ENCODE measurements at regions not wholly inside any gene's neighbourhood (a gene's known extent, or its start where the extent isn't known, plus 50 kb on each side); places are given as distances from the start of the nearest gene placed in this dataset.
"Not testable (repeated sequence)": the region's sequence is repeated elsewhere in the genome, so short reads cannot be mapped to it uniquely, and the experiment has no call there.

DNA sequence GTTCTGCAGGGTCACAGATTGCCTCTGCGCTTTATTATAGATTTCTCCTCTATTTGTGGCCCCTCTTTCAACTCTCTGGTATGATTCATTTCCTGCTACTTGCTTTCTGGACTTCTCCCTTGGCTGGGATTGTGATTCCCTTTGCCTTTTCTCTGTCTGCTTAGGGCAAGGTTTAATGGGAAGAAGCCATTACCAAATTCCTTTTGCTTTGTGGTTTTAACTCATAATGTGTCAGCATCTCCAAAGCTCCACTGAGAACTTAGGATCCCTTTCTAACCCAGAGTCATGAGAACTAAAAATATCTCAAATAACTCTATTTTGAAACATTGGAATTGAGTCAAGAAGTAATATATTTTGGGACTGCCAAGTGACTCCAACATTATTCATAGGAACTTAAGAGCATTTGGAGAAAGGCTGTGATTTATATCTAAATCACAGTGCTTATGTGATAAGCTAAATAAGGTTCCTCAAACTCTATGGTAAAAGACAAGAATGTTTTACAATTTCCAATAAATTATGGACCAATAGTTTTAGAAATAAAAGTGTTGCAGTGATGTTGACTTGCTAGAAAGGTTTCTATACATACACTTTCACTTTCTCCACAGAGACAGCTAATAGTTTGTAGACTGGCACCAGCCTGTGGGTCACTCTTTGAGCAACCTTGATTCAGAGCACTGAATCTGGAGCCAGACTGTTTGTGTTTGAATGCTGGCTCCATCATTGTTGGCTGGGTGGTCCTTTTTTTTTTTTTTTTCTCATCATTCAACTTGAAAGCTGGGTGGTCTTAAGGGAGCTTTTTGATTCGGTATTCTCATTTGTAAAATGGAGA, 93.9 kb downstream of the DACT1 start:
- no peak for DNase-seq

DNA sequence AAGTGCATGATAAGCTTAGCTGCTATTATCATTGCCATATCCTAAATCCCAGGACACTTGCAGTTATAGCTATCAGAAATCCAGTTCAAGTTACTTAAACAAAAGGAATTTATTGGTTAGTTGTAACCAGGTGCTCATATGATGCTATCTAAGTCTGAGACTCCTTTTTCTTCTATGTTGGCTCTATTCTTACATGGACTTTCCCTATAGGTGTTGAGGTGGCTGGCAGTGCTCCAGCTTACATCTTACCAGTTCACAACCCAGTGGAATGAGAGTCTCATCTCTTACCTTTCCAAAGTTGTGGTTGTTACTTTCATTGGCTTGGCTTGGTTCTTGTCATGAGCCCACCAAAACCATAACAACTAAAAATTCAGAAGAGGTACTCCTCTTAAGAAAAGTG, 94.6 kb downstream of the DACT1 start:
- DNase-seq: no peak

DNA sequence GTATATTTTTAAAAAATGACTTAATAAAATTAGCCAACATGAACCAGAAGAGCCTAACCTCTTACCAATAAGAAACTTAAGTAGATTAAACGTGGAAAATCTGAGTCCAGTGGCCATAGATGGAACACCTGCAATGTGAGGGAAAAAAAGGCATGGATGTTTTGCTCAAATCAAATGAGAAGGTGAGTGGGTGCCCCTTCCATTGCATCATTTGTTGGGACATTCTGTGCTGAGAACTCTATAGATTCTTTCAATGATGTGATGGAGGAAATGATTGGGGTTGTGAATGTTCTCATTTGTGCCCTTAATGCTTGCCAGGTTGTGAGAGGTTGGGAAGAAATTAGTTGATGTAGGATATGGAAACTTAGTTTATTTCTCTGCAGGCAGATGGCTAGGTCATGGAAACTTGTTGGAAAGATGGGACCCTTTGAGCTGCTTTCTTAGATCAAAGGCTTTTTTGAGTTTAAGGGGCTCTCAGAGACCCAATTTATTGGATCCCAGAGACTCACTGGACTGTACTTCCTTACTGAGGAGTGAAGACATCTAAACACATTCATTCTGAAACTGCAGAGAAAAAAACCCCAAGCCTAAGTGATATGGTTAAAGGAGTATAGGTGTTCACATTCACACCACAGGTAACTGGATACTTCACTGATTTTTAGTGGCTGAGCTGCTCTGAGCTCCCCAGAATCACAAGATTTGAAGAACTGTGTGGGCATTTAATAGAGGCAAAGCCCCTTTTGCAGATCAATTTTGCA, 95.9 kb downstream of the DACT1 start:
- no peak for DNase-seq

DNA sequence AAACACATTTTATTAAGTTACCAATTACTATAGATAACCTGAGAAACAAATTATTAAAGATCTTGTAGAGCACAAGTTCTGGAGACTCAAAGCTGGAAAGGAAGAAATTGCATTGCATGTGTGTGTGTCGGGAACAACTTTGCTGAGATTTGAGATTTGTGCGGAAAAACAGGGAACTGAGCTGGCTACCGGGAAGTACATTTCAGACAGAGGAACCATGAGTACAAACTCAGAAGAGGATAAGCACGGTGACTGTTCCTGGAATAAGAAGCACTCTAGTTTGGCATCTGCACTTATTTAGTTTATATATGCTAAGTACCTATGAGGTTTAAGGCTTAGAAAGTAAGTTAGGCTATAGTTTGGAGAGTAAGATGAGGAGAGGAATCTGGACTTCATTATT, 97.8 kb downstream of the DACT1 start:
- DNase-seq: no peak

DNA sequence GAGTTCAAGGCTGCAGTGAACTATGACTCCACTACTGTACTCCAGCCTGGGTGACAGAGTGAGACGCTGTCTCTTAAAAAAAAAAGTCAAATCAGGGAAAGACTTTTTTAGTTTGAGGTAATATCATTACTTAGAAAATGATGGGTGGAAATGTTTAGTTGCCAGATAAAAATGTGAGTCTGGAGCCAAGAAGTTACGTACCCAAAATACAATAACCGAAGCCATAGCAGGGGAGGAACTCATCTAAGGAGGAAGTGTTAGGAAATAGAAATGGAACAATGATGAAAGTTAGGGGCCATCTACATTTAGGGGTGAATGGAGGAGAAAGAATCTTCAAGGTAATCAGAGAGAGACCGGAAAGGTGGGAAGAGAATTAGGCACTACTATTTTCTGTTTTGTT, 98.8 kb downstream of the DACT1 start:
- no peak for DNase-seq

DNA sequence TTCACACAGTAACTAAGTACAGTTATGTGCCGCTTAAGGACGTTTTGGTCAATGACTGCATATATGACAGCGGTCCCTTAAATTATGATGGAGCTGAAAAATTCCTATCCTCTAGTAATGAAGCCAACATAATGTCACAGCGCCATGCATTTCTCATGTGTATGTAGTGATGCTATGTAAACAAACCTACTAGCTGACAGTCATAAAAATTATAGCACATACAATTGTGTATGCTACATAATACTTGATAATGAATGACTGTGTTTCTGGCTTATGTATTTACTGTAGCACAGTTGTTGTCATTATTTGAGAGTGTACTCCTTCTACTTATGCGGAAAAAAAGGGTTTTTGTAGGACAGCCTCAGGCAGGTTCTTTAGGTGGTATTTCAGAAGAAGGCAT, 99.7 kb downstream of the DACT1 start:
- DNase-seq: no peak

DNA sequence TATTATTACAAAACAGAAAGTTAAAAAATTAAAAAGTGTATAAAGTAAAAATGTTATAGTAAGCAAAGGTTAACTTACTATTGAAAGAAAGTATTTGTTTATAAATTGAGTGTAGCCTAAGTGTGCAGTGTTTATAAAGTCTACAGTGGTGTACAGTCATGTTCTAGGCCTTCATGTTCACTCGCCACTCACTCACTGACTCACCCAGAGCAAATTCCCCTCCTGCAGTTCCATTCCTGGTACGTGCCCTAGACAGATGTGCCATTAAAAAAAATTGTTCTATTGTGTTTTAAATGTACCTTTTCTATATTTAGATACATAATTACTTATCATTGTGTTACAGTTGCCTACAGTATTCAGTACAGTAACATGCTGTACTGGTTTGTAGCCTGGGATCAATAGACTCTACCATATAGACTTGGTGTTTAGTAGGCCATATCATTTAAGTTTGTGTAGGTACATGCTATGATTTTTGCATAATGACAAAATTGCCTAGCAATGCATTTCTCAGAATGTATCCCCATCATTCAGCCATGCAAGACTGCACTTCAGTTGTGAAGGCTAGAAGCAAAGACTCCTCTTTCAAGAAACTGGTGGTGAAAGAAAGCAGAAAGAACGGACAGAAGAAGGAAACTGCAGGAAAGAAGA, 100.6 kb downstream of the DACT1 start:
- DNase-seq: no peak

DNA sequence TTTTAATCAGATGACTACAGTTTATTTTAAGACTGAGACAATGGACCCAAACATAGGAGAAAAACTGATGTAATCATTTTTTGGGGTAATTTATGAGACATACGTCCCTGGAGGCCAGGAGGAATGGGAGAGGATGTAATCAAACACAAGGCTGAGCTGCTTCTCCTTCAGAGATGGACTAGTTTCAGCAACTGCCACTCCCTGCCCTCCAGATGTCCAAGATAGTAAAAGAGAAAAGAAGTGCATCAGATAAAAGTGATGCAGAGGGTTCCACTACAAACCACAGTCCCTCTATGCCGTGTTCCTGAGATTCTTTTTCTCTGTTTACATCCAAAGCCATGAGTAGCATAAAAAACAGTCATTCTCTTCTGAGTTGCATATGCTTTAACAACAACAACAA, 101.1 kb downstream of the DACT1 start:
- no peak for DNase-seq

DNA sequence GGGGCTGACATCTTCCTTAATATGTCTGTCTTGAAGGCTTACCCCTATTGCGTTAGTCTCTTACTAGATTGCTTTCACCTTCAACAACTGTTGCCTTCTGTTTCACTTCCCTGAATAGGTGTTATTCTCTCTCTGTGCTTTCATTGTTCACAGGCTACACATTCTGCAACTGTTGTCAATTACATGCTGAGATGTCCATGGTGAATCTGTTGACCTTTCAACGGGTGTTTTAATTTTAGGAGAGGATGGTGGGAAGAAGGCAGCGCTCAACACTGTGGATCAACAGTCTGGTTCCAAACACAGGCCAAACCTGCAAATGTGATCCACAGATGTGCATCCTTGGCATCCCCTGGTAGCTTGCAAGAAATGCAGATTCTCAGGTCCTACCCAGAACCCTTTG, 101.9 kb downstream of the DACT1 start:
- DNase-seq: no peak

DNA sequence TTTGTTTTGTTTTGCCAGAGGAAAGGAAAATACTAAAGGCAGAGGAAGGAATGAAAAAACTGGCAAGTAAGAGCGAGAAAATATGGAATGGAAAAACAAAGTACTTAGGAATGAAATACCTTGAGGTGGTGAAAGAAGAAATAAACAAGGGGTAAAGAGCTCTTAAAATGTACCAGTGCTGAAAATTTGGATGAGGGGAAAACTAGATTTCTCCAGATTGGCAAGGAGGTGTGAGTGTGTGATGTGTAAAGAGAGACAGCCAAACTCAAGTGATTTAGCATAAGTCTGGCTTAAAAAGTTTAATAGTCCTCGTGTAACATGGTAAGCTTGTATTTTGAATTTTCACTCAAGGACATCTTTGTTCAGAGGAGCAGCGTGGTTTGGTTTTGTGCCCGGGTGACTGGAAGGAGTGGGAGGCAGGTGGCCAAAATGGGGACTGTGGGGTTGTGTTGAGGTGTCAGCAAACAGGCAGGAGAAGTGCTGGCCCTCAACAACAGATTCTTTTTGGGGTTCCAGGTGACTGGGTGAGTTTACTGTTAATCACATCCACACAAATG, 102.7 kb downstream of the DACT1 start:
- no peak for DNase-seq

DNA sequence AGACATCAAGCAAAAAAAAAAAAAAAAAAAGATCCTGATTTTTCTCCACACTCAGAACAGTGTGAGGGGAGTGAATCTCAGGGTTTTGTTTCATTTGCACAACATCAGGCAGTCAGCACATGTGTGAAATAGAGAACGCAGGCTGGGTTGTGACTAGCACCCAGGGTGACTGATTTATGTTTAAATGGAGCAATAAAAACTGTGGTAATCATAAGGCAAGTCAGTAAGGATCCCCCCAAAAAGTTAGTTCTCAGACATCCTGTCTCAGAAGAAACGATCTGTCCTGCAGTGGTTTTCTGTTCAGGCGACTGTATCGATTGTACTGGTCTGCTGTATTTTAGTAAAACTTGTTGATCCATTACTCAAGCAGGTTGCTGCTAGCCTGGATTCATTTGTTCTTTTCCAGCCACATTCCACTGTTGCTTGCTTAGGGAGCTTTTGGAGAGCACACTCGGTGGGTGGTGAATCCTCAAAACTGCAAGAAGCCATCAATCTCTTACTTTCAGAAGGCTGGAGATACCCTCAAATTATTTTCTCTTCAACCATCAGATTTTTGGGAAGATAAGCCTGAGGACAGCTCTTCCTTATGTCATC, 107.1 kb downstream of the DACT1 start:
- DNase-seq: no peak

DNA sequence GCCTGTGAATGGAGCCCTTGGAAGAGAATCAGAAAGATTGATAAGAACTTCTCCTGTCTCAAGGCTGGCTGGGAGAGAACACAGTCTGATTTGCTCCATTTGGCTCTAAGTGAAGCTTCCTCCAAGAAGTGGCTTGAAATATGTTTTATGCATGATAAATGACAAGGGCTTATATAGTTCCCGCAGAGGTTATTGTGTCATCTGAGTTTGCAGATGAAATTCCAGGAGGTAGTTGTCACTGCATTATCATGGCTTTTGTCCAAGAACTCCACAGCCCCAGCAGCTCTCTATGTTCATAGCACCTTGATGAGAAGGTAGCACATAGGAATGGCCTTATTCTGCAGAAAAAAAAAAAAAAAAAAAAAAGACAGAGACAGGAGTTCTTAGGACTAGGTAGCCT, 108.5 kb downstream of the DACT1 start:
- no peak for DNase-seq

DNA sequence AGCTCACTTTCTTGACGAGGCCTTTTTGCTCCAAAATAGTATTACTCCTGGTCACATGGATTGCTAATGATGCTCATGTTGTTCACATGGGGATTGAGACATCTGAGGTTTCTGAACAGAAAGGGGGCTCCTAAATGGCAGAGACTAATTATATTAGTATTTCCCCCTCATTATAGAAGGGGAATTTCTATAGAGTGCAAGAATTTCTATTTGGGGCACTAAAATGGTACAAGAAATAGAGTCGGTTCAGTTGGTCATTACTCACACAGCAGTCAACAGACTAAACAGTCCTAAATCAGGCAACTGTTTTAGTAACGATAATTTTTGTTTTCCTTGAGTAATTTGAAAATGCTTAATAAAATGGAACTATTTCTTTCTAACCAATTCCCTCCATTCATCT, 108.9 kb downstream of the DACT1 start:
- no peak for DNase-seq

DNA sequence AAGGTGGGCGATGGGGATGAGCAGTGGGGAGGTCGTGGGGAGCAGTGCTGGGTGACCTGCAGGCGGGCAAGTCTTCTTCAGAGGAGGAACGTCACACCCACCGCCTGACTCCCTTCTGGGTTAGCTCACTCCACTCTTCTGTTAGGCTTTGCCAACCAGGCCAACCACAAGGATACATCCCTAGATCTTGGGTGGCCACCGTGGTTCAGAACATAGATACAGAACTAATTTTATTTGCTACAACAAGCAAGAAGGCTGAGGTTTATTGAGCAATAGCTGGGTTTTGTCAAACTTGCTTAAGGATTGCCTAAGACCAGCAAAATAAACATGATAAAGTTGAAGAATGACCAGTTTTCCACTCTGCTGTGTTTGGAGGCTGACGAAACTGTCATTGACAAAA, 109.4 kb downstream of the DACT1 start:
- DNase-seq: no peak

DNA sequence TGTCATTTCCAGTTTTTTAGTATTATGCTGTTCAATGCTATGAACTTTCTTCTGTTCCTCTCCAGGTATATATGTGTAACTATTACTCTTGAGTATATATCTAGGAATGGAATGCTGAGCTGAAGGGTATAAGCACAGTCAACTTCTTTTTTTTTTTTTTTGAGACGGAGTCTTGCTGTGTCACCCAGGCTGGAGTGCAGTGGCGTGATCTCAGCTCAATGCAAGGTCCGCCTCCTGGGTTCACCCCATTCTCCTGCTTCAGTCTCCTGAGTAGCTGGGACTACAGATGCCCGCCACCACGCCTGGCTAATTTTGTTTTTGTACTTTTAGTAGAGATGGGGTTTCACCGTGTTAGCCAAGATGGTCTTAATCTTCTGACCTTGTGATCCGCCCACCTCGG, 110.5 kb downstream of the DACT1 start:
- not testable (repeated sequence) for DNase-seq

DNA sequence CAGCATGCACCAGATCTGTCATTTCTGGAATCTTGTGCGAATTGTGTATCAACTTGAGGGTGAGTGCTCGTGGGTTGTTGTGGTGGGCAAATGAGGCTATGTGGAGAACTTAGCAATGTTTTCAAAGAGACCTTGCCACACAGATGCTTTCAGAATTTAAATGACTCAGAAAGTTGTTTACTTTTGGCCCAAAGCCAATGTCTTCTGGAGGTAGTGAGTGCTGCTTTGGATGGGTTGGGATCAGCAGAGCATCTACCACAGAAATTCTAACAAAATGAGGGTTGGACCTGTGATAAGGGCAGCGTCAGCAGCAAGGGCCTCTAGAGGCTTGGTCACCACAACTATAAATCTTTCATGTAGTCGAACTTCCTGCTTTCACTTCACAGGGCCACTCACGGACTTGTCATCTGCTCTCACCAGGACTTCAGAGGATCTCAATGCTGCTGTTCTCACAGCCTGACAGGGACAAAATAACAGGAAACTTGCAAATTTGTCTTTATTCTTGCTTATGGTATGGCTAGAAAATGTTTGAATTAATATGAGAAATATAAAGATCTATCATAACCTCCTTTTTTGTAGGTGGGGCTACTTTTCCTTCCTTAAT, 111.4 kb downstream of the DACT1 start:
- peak; percentile 81 for DNase-seq

DNA sequence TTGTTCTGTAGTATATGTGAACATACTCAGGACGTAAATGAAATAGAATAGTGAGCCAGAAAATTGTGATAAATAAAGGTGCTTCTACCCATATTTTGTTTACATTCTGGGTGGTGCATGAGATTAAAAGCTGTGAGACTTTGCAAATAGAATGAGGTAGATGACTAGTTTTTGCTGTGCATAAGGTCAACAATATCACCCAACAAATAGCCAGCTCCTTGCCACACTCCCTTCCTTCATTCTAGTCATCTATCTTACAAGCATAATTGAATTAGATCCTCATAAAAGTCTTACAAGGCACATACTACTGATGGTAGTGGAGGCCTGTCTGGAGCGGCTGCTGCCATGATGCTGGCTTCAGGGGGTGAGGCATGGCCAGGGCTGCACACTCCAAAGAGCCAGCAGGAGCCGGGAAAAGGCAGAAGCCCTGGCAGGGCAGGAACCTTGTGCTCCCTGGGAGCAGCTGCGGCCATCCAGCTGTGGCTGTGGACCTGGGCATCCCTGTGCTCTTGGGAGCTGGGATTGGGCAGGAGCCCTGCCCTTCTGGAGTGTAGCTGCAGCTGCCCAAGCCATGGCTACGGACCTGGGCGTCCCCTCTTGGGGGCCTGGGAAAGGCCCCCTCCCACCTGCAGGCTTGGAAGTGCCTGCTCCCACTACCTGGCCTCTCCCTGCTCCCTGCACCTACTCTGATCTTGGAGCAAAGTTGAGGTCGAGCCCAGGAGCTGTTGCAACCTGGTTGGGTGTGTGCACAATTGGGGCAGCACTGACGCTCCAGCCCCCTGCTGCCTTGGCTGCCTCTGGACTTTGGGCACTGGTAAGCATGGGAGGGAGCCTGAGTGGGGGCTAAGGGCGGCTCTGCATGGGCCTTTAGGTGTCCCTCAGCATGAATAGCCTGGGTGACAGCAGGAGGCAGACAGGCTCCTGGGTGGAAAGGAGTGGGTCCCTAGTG, 112.8 kb downstream of the DACT1 start:
- no peak for DNase-seq

DNA sequence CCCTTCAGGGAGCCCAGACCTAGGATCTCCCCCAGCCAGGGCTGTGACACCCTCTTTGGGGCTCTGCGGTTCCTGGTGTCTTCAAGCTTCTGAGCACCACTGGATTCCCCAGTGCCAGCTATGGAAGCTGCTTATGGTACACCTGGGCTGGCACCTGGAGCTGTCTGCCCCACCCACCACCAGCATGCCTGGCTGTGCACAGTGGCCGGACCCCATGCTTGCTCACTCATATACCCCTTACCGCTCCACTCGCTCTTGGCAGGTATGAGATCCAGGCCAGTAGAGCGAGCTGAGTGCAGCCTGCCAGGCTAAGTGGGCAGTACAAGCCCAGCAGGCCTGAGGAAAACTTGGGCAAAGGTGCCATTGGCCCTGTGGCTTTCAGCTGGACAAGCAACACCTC, 114.0 kb downstream of the DACT1 start:
- no peak for DNase-seq

DNA sequence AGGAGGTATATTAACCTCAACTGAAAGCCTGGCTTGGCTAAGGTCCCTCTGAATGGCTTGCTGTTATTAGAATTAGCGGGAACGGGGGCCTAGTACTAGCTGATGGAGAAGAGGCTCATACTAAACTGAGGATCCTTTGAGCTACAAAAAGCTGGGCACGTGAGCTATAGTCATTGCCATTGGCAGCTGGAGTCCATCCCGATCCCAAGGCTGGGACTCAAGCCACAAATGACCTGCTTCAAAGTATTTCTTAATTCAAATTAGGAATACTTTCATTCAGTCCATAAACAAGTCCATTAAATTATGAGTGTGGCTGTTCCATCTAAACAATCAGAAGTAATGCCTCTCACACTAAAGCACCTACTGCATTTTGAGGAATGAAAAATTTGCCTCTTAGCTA, 114.5 kb downstream of the DACT1 start:
- no peak for DNase-seq

DNA sequence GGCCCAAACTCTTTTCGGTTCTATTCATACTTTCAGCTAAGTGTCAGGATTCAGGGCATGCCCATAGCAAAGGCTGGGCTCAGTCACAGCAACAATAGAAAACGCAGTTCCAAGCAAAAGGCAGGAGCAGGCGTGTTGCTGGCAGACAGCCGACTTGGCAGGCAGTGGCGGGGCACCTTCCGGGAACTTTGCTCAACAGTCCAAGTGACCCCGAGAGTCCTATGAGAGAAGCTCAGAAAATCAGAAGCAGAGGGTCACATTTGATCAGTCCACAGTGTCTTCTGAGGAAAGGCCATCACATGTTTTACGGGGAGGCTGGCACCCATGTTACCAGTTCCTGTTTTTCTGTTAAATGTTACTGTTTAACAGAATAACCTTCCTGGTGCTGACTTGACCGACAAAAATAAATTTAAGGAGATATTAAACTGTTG, 115.0 kb downstream of the DACT1 start:
- no peak for DNase-seq

Measured in NCI-H510A treated with DMSO at 0.1 percent for 48 hours (cell line).